B cell (primary cell): ENCODE measurements at regions not wholly inside any gene's neighbourhood (a gene's known extent, or its start where the extent isn't known, plus 50 kb on each side); places are given as distances from the start of the nearest gene placed in this dataset.

Experiments
- ATAC-seq: fragments of 200-7000 bp; cut with Tn5 transposase; one replicate; pipeline ENCODE4 v1.10.0; 2021; ENCODE audit warnings: low read depth, mild to moderate bottlenecking, moderate number of reproducible peaks, moderate library complexity
- CTCF ChIA-PET: fragments of 350-600 bp; sonication (Branson Sonifier 250); formaldehyde crosslinking; loops from one replicate; lab custom pipeline; 2021; ENCODE audit warnings: antibody characterized with exemption, inconsistent platforms; lab: Charles Lee
- POLR2A ChIA-PET: fragments of 350-600 bp; sonication (Branson Sonifier 250); formaldehyde crosslinking; loops from one replicate; lab custom pipeline; 2021; ENCODE audit warnings: antibody characterized with exemption; lab: Charles Lee
- DNase-seq: peaks from one replicate; pipeline ENCODE4 v3.0.0; 2013
- H2AFZ ChIP-seq: 2 replicates; pipeline ENCODE4 v1.6.1; 2012; ENCODE audit warnings: mild to moderate bottlenecking, low read depth, low read length; ENCODE audit not compliant: insufficient read depth, poor library complexity, severe bottlenecking
- H3K27ac ChIP-seq, 2 donors: 1 replicate in 1 of 2; 2 replicates in 1 of 2; pipeline ENCODE4 v1.5.1; 2012 to 2013; ENCODE audit warnings: low read length in 2 of 2, mild to moderate bottlenecking in 2 of 2, moderate library complexity in 1 of 2
- H3K27me3 ChIP-seq, 4 experiments: fragments of 200-600 bp in 1 of 4; sonication (generic) in 1 of 4; replicated peaks in 1 of 4; 1 replicate in 2 of 4; 2 replicates in 2 of 4; pipeline versions ENCODE4 v1.6.1 to v1.7.0; 2013 to 2016; ENCODE audit warnings: low read length in 3 of 4, mild to moderate bottlenecking in 2 of 4, mixed read lengths in 1 of 4, moderate library complexity in 1 of 4; ENCODE audit not compliant: insufficient read depth in 4 of 4, control insufficient read depth in 3 of 4; ENCODE audit errors: control extremely low read depth in 1 of 4
- H3K36me3 ChIP-seq, 2 experiments: replicated peaks in 1 of 2; 1 replicate in 1 of 2; 2 replicates in 1 of 2; pipeline versions ENCODE4 v1.6.1 to v1.7.1; 2013; ENCODE audit warnings: low read length in 1 of 2; ENCODE audit not compliant: insufficient read depth in 2 of 2, control insufficient read depth in 1 of 2; ENCODE audit errors: control extremely low read depth in 1 of 2, extremely low read depth in 1 of 2
- H3K4me1 ChIP-seq, 2 donors: fragments of 200-600 bp in 1 of 2; sonication (generic) in 1 of 2; 1 replicate in 1 of 2; 2 replicates in 1 of 2; pipeline versions ENCODE4 v1.5.1 to v1.6.1; 2013 to 2017; ENCODE audit warnings: low read length in 2 of 2; ENCODE audit not compliant: control insufficient read depth in 2 of 2, insufficient read depth in 2 of 2
- H3K4me2 ChIP-seq: replicated peaks from 2 replicates; pipeline ENCODE3; 2012; ENCODE audit warnings: mild to moderate bottlenecking, low read depth, low read length; ENCODE audit not compliant: poor library complexity, severe bottlenecking
- H3K4me3 ChIP-seq, 5 experiments: fragments of 200-600 bp in 1 of 5; sonication (generic) in 1 of 5; 1 replicate in 3 of 5; 2 replicates in 2 of 5; pipeline versions ENCODE4 v1.5.1 to v1.7.0; 2011 to 2016; ENCODE audit warnings: low read length in 4 of 5, mild to moderate bottlenecking in 4 of 5, low read depth in 2 of 5, control low read depth in 1 of 5, moderate library complexity in 1 of 5; ENCODE audit not compliant: insufficient read depth in 1 of 5; ENCODE audit errors: control extremely low read depth in 1 of 5, extremely low read depth in 1 of 5
- H3K79me2 ChIP-seq: fragments of 200-600 bp; sonication (generic); one replicate; pipeline ENCODE4 v1.6.0; 2016; ENCODE audit warnings: low read length; ENCODE audit not compliant: control insufficient read depth, insufficient read depth
- H3K9ac ChIP-seq: fragments of 200-600 bp; sonication (generic); 2 replicates; pipeline ENCODE4 v1.6.1; 2017; ENCODE audit warnings: mild to moderate bottlenecking, low read length, moderate library complexity
- H3K9me3 ChIP-seq, 3 donors: one replicate each; pipeline versions ENCODE4 v1.6.1 to v1.7.1; 2013; ENCODE audit warnings: low read length in 2 of 3; ENCODE audit not compliant: control insufficient read depth in 2 of 3, insufficient read depth in 1 of 3; ENCODE audit errors: control extremely low read depth in 1 of 3
- H4K20me1 ChIP-seq: 2 replicates; pipeline ENCODE4 v1.6.0; 2012; ENCODE audit warnings: mild to moderate bottlenecking, low read length; ENCODE audit not compliant: insufficient read depth, control insufficient read depth, poor library complexity, severe bottlenecking
- H3K27ac Mint-ChIP-seq: one replicate; pipeline ENCODE4 v1.8.0; 2021; ENCODE audit warnings: mixed read lengths
- H3K27me3 Mint-ChIP-seq: one replicate; pipeline ENCODE4 v1.8.0; 2021; ENCODE audit warnings: mixed read lengths
- H3K4me1 Mint-ChIP-seq: one replicate; pipeline ENCODE4 v1.8.0; 2021; ENCODE audit warnings: mixed read lengths
- H3K4me3 Mint-ChIP-seq: one replicate; pipeline ENCODE4 v1.8.0; 2021; ENCODE audit warnings: mixed read lengths
- H3K9me3 Mint-ChIP-seq: one replicate; pipeline ENCODE4 v1.8.0; 2022; ENCODE audit warnings: mixed read lengths; ENCODE audit not compliant: insufficient read depth
- CTCF ChIP-seq: fragments of 200-600 bp; IDR thresholded peaks from one replicate; pipeline ENCODE4 v1.8.0; 2022; ENCODE audit warnings: antibody characterized with exemption, mild to moderate bottlenecking
- EZH2 ChIP-seq: IDR thresholded peaks from 2 replicates; pipeline ENCODE4 v1.6.1; 2012; ENCODE audit warnings: borderline replicate concordance, low read depth, mild to moderate bottlenecking, moderate library complexity, low read length; ENCODE audit not compliant: insufficient read depth, poor library complexity, severe bottlenecking
- WGBS: methylation state at CpG from one replicate; pipeline ENCODE4 v1.1.5; 2013; ENCODE audit warnings: missing lambda C conversion rate; ENCODE audit not compliant: insufficient coverage; 5-methylcytosine and 5-hydroxymethylcytosine counted together
- intact Hi-C: fragments of 100-400 bp; cut with micrococcal nuclease; formaldehyde crosslinking; loops from one replicate; pipeline ENCODE4 v1.10.0; 2022

DNA sequence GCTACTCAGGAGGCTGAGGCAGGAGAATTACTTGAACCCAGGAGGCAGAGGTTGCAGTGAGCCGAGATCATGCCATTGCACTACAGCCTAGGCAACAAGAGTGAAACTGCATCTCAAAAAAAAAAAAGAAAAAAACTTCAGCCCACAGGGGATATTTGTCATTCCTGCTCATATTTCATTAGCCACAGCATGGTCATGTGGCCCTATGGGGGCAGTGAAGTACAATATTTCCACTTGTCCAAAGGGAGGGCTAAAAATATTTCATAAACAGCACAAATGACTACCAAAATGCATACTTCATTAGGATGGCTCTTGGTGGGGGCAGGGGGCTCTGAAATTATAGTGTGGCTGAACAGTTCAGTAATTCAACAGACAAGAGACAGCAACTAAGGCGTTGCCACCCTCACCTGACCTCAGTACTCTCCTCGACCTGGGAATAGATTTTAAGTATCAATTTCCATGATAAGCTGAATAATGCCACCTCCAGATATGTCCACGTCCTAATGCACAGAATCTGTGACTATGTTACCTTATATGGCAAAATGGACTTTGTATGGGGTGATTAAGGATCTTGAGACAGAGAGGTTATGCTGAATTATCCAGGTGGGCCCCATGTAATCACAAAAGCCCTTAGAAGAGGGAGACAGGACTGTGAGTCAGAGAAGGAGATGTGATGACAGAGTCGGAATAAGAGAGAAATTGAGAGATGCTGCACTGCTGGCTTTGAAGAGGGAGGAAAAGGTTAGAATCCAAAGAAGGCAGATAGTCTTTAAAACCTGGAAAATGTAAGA lies 158.2 kb upstream of the CRIM1 start:
- H2AFZ ChIP-seq: no peak overlapping the region
- H3K27ac ChIP-seq: no peak overlapping the region
- CTCF ChIA-PET: no interaction called here
- H3K4me1 ChIP-seq: no peaks in the 10 kb centered on the region
- no peaks in the 10 kb centered on the region for H3K79me2 ChIP-seq
- no peaks in the 10 kb centered on the region for H3K36me3 ChIP-seq
- H3K4me2 ChIP-seq: no peak overlapping the region
- Mint-ChIP-seq H3K9me3 (no peaks in the 10 kb centered on the region), H3K4me1 (no peaks in the 10 kb centered on the region), H3K27ac (no peak overlapping the region), H3K27me3 (no peaks in the 10 kb centered on the region), H3K4me3 (no peak overlapping the region)
- H3K9me3 ChIP-seq: peaks cover 1 to 13% (median 6%) of the 10 kb centered on the region in 3 donors
- 89% methylated on average over 2 of the region's 5 CpGs for WGBS
- POLR2A ChIA-PET: no interaction called here
- DNase-seq (no peak), ATAC-seq (no peak)
- H3K27me3 ChIP-seq: no peaks in the 10 kb centered on the region
- H3K4me3 ChIP-seq: no peak overlapping the region
- H3K9ac ChIP-seq: no peak overlapping the region
- TF ChIP-seq EZH2: no peak
- no peak for TF ChIP-seq CTCF
- intact Hi-C loops: no loop called here
- no peaks in the 10 kb centered on the region for H4K20me1 ChIP-seq

DNA sequence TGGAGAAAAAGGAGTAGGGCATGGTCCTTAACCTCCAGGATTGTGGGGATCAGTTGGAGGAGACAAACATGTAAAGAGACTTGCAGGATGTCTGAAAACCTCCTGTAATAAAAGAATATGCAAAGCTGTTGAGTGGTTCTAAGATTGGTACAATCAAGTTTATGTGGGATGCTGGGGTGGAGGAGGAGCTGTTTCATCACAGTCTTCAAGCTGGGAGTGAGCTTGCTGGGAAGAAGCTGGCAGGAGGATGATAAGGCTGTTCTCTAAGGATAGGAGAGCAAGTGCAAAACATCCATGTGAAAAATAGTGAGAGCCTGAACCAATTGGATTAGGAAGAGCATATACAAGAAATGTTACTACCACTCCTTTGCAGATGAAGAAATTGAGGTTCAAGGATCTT lies 161.9 kb upstream of the CRIM1 start:
- DNase-seq (no peak), ATAC-seq (no peak)
- Histone ChIP-seq H3K4me3 (no peak overlapping the region), H3K4me2 (no peak overlapping the region), H3K9me3 (no peaks in the 10 kb centered on the region), H3K36me3 (no peaks in the 10 kb centered on the region), H4K20me1 (no peaks in the 10 kb centered on the region), H3K27me3 (no peaks in the 10 kb centered on the region), H3K4me1 (no peaks in the 10 kb centered on the region), H3K27ac (no peak overlapping the region), H3K9ac (no peak overlapping the region), H3K79me2 (no peaks in the 10 kb centered on the region), H2AFZ (no peak overlapping the region)
- intact Hi-C loops: no loop called here
- ChIA-PET POLR2A (no interaction called here), CTCF (no interaction called here)
- no peaks in the 10 kb centered on the region for H3K9me3 Mint-ChIP-seq
- no peaks in the 10 kb centered on the region for H3K4me1 Mint-ChIP-seq
- TF ChIP-seq CTCF: no peak
- TF ChIP-seq EZH2: no peak
- H3K27me3 Mint-ChIP-seq: no peaks in the 10 kb centered on the region
- H3K4me3 Mint-ChIP-seq: no peak overlapping the region
- no peak overlapping the region for H3K27ac Mint-ChIP-seq
